ENCODE measurements at regions not wholly inside any gene's neighbourhood (a gene's known extent, or its start where the extent isn't known, plus 50 kb on each side); places are given as distances from the start of the nearest gene placed in this dataset.

- no peak for DNase-seq
Measured at GRCh38 chr3:56983427-56983826, 77.0 kb upstream of the SPATA12 start.

GRCh38 chr3:56981445-56982230 is 78.8 kb upstream of the SPATA12 start:
- no peak for DNase-seq

GRCh38 chr3:56980798-56981390 is 79.6 kb upstream of the SPATA12 start:
- DNase-seq: no peak

GRCh38 chr3:56980243-56980642 is 80.2 kb upstream of the SPATA12 start:
- DNase-seq: no peak

- no peak for DNase-seq
Measured at GRCh38 chr3:56979791-56980190, 80.7 kb upstream of the SPATA12 start.

GRCh38 chr3:56977561-56977889 is 82.9 kb upstream of the SPATA12 start:
- no peak for DNase-seq

GRCh38 chr3:56976651-56977560 is 83.6 kb upstream of the SPATA12 start:
- peak; percentile 68 for DNase-seq

GRCh38 chr3:56975567-56975966 is 84.9 kb upstream of the SPATA12 start:
- DNase-seq: no peak

GRCh38 chr3:56974247-56974930 is 86.1 kb upstream of the SPATA12 start:
- DNase-seq: no peak

GRCh38 chr3:56971816-56972215 is 88.6 kb upstream of the SPATA12 start:
- no peak for DNase-seq

GRCh38 chr3:56971261-56971660 is 89.2 kb upstream of the SPATA12 start:
- DNase-seq: no peak

GRCh38 chr3:56970461-56970879 is 90.0 kb upstream of the SPATA12 start:
- no peak for DNase-seq

GRCh38 chr3:56969851-56970250 is 90.6 kb upstream of the SPATA12 start:
- DNase-seq: no peak

- DNase-seq: no peak
Measured at GRCh38 chr3:56966509-56966908, 94.0 kb upstream of the SPATA12 start.

GRCh38 chr3:56966104-56966503 is 94.4 kb upstream of the SPATA12 start:
- DNase-seq: no peak

GRCh38 chr3:56962922-56963321 is 97.5 kb upstream of the SPATA12 start:
- no peak for DNase-seq

- no peak for DNase-seq
Measured at GRCh38 chr3:56962206-56962605, 98.3 kb upstream of the SPATA12 start.

GRCh38 chr3:56960234-56960917 is 100.1 kb upstream of the SPATA12 start:
- DNase-seq: no peak

- no peak for DNase-seq
Measured at GRCh38 chr3:56958879-56959278, 101.6 kb upstream of the SPATA12 start.

GRCh38 chr3:56957522-56957921 is 102.9 kb upstream of the SPATA12 start:
- no peak for DNase-seq

GRCh38 chr3:56956906-56957305 is 103.6 kb upstream of the SPATA12 start:
- DNase-seq: no peak

GRCh38 chr3:56955492-56956111 is 104.9 kb upstream of the SPATA12 start:
- DNase-seq: no peak

Data from left hindlimb (tissue), 1 donor.